Mesendoderm (in vitro differentiated cells): ENCODE measurements at regions not wholly inside any gene's neighbourhood (a gene's known extent, or its start where the extent isn't known, plus 50 kb on each side); places are given as distances from the start of the nearest gene placed in this dataset.

Experiments
- DNase-seq: peaks from one replicate; pipeline ENCODE4 v3.0.0; 2013
- H2AK5ac ChIP-seq: 2 replicates; pipeline ENCODE4 v1.6.1; 2013; ENCODE audit warnings: low read length, inconsistent platforms
- H2BK120ac ChIP-seq: 2 replicates; pipeline ENCODE4 v1.6.1; 2013; ENCODE audit warnings: low read depth, mild to moderate bottlenecking, low read length, moderate library complexity, mixed read lengths
- H2BK15ac ChIP-seq: replicated peaks from 2 replicates; pipeline ENCODE4 v1.6.1; 2013; ENCODE audit warnings: low read depth, mild to moderate bottlenecking, moderate library complexity
- H2BK5ac ChIP-seq: 2 replicates; pipeline ENCODE4 v1.6.1; 2013; ENCODE audit warnings: low read length, inconsistent platforms
- H3K18ac ChIP-seq: 2 replicates; pipeline ENCODE4 v1.6.1; 2013; ENCODE audit warnings: mild to moderate bottlenecking, low read length, mixed read lengths
- H3K23ac ChIP-seq: one replicate; pipeline ENCODE4 v1.6.1; 2013; ENCODE audit warnings: low read length
- H3K27ac ChIP-seq: 2 replicates; pipeline ENCODE4 v1.5.1; 2013; ENCODE audit warnings: low read depth, mild to moderate bottlenecking, inconsistent platforms, low read length, moderate library complexity
- H3K27me3 ChIP-seq: 2 replicates; pipeline ENCODE4 v1.6.1; 2013; ENCODE audit warnings: low read length, control low read depth, mild to moderate bottlenecking, inconsistent platforms; ENCODE audit not compliant: insufficient read depth, poor library complexity
- H3K36me3 ChIP-seq: 2 replicates; pipeline ENCODE4 v1.6.1; 2013; ENCODE audit warnings: low read length, inconsistent platforms; ENCODE audit not compliant: control insufficient read depth, insufficient read depth
- H3K4ac ChIP-seq: one replicate; pipeline ENCODE4 v1.6.1; 2013; ENCODE audit warnings: low read depth, mild to moderate bottlenecking, low read length, moderate library complexity
- H3K4me1 ChIP-seq: 2 replicates; pipeline ENCODE4 v1.6.1; 2013; ENCODE audit warnings: low read depth, low read length, inconsistent platforms; ENCODE audit not compliant: control insufficient read depth
- H3K4me2 ChIP-seq: 2 replicates; pipeline ENCODE4 v1.6.1; 2013; ENCODE audit warnings: low read length
- H3K4me3 ChIP-seq: 2 replicates; pipeline ENCODE4 v1.5.1; 2013; ENCODE audit warnings: mild to moderate bottlenecking, low read length
- H3K56ac ChIP-seq: one replicate; pipeline ENCODE4 v1.6.1; 2013; ENCODE audit warnings: low read length
- H3K79me1 ChIP-seq: 2 replicates; pipeline ENCODE4 v1.6.1; 2013; ENCODE audit warnings: low read length, inconsistent platforms
- H3K79me2 ChIP-seq: 2 replicates; pipeline ENCODE4 v1.6.1; 2013; ENCODE audit warnings: mild to moderate bottlenecking, low read length; ENCODE audit not compliant: control insufficient read depth, insufficient read depth
- H3K9ac ChIP-seq: 2 replicates; pipeline ENCODE4 v1.6.1; 2013; ENCODE audit warnings: low read length, inconsistent platforms
- H4K5ac ChIP-seq: one replicate; pipeline ENCODE4 v1.6.1; 2013; ENCODE audit warnings: low read length
- H4K8ac ChIP-seq: one replicate; pipeline ENCODE4 v1.6.1; 2013; ENCODE audit warnings: low read depth, mild to moderate bottlenecking, control low read depth, low read length, moderate library complexity
- WGBS: extraction: QIAGEN DNeasy Blood & Tissue Kit; methylation state at CpG from one replicate; pipeline ENCODE4 v1.1.7; 2013; ENCODE audit warnings: low lambda C conversion rate, missing lambda C conversion rate; ENCODE audit not compliant: insufficient coverage; ENCODE audit errors: extremely low coverage; 5-methylcytosine and 5-hydroxymethylcytosine counted together

GRCh38 chr2:67268797-67269196 is 128.3 kb upstream of the ETAA1 start:
- no peak overlapping the region for H3K23ac ChIP-seq
- H2BK15ac ChIP-seq, result no peak overlapping the region
- no peak overlapping the region for H3K4me2 ChIP-seq
- H4K8ac ChIP-seq, result no peak overlapping the region
- no peak overlapping the region for H3K56ac ChIP-seq
- H3K4ac ChIP-seq, result no peak overlapping the region
- no peak overlapping the region for H2BK5ac ChIP-seq
- no peak for DNase-seq
- H3K27ac ChIP-seq, result no peak overlapping the region
- H3K4me3 ChIP-seq, result no peak overlapping the region
- H3K18ac ChIP-seq, result no peak overlapping the region
- H4K5ac ChIP-seq, result no peak overlapping the region
- no peak overlapping the region for H2BK120ac ChIP-seq
- no peaks in the 10 kb centered on the region for H3K36me3 ChIP-seq
- WGBS, result no CpG with 5 or more reads among the region's 2 CpGs
- no peak overlapping the region for H3K9ac ChIP-seq
- H3K79me2 ChIP-seq, result no peaks in the 10 kb centered on the region
- H3K27me3 ChIP-seq, result no peaks in the 10 kb centered on the region
- no peak overlapping the region for H2AK5ac ChIP-seq
- H3K4me1 ChIP-seq, result peaks cover 4% of the 10 kb centered on the region
- H3K79me1 ChIP-seq, result no peaks in the 10 kb centered on the region

GRCh38 chr2:67272195-67272594 is 124.9 kb upstream of the ETAA1 start:
- H3K27ac ChIP-seq, result no peak overlapping the region
- H2BK5ac ChIP-seq, result no peak overlapping the region
- no peaks in the 10 kb centered on the region for H3K36me3 ChIP-seq
- no peak for DNase-seq
- no peaks in the 10 kb centered on the region for H3K79me2 ChIP-seq
- H4K8ac ChIP-seq, result no peak overlapping the region
- H3K4me2 ChIP-seq, result no peak overlapping the region
- H2BK120ac ChIP-seq, result no peak overlapping the region
- H2AK5ac ChIP-seq, result no peak overlapping the region
- no peak overlapping the region for H3K9ac ChIP-seq
- no peaks in the 10 kb centered on the region for H3K27me3 ChIP-seq
- H3K18ac ChIP-seq, result no peak overlapping the region
- H3K4me1 ChIP-seq, result peaks cover 7% of the 10 kb centered on the region
- no peak overlapping the region for H3K56ac ChIP-seq
- no peak overlapping the region for H4K5ac ChIP-seq
- H3K23ac ChIP-seq, result no peak overlapping the region
- no peaks in the 10 kb centered on the region for H3K79me1 ChIP-seq
- no CpG with 5 or more reads among the region's 4 CpGs for WGBS
- H3K4ac ChIP-seq, result no peak overlapping the region
- H2BK15ac ChIP-seq, result no peak overlapping the region
- H3K4me3 ChIP-seq, result no peak overlapping the region

GRCh38 chr2:67277450-67277849 is 119.7 kb upstream of the ETAA1 start:
- Histone ChIP-seq H3K4me3 (no peak overlapping the region), H3K27me3 (no peaks in the 10 kb centered on the region), H3K4ac (no peak overlapping the region), H3K79me2 (no peaks in the 10 kb centered on the region), H3K9ac (no peak overlapping the region), H2BK15ac (no peak overlapping the region), H3K36me3 (no peaks in the 10 kb centered on the region), H2AK5ac (no peak overlapping the region), H3K56ac (no peak overlapping the region), H3K4me2 (no peak overlapping the region), H3K4me1 (peaks cover 7% of the 10 kb centered on the region), H2BK120ac (no peak overlapping the region), H3K27ac (no peak overlapping the region), H3K18ac (no peak overlapping the region), H2BK5ac (no peak overlapping the region), H3K79me1 (no peaks in the 10 kb centered on the region), H3K23ac (no peak overlapping the region), H4K8ac (no peak overlapping the region), H4K5ac (no peak overlapping the region)
- no CpG with 5 or more reads among the region's 7 CpGs for WGBS
- peak; percentile 43 for DNase-seq

- no peaks in the 10 kb centered on the region for H3K27me3 ChIP-seq
- H4K8ac ChIP-seq, result no peak overlapping the region
These were observed 116.0 kb upstream of the ETAA1 start for GRCh38 chr2:67281101-67281500.

GRCh38 chr2:67283641-67284040 is 113.5 kb upstream of the ETAA1 start:
- no peak overlapping the region for H3K4me2 ChIP-seq
- H3K27me3 ChIP-seq, result no peaks in the 10 kb centered on the region
- H3K27ac ChIP-seq, result no peak overlapping the region

More at GRCh38 chr2:67281101-67281500, 116.0 kb upstream of the ETAA1 start:
- H3K9ac ChIP-seq, result no peak overlapping the region
- no peak overlapping the region for H3K27ac ChIP-seq
- H3K56ac ChIP-seq, result no peak overlapping the region
- H3K18ac ChIP-seq, result no peak overlapping the region
- DNase-seq, result no peak
- H4K5ac ChIP-seq, result no peak overlapping the region
- no peaks in the 10 kb centered on the region for H3K79me2 ChIP-seq
- H3K36me3 ChIP-seq, result no peaks in the 10 kb centered on the region
- H3K4me2 ChIP-seq, result no peak overlapping the region
- no peak overlapping the region for H3K23ac ChIP-seq
- no peak overlapping the region for H2AK5ac ChIP-seq
- H3K4me1 ChIP-seq, result peaks cover 4% of the 10 kb centered on the region
- H3K79me1 ChIP-seq, result no peaks in the 10 kb centered on the region
- no peak overlapping the region for H3K4ac ChIP-seq
- no peak overlapping the region for H2BK5ac ChIP-seq
- WGBS, result no CpG with 5 or more reads among the region's 2 CpGs
- H2BK15ac ChIP-seq, result no peak overlapping the region
- no peak overlapping the region for H2BK120ac ChIP-seq
- H3K4me3 ChIP-seq, result no peak overlapping the region

GRCh38 chr2:67286981-67287759 is 110.0 kb upstream of the ETAA1 start:
- no peak overlapping the region for H4K8ac ChIP-seq
- no peak overlapping the region for H2BK120ac ChIP-seq
- H2BK15ac ChIP-seq, result no peak overlapping the region
- no peaks in the 10 kb centered on the region for H3K79me1 ChIP-seq
- H3K79me2 ChIP-seq, result no peaks in the 10 kb centered on the region
- H3K4me2 ChIP-seq, result no peak overlapping the region
- H3K4me3 ChIP-seq, result no peak overlapping the region
- no peak overlapping the region for H3K9ac ChIP-seq
- H2AK5ac ChIP-seq, result no peak overlapping the region
- no CpG with 5 or more reads among the region's 2 CpGs for WGBS
- no peaks in the 10 kb centered on the region for H3K4me1 ChIP-seq
- no peaks in the 10 kb centered on the region for H3K36me3 ChIP-seq
- no peak overlapping the region for H3K18ac ChIP-seq
- no peak overlapping the region for H4K5ac ChIP-seq
- H3K27me3 ChIP-seq, result no peaks in the 10 kb centered on the region
- no peak overlapping the region for H3K4ac ChIP-seq
- H3K27ac ChIP-seq, result no peak overlapping the region
- no peak overlapping the region for H3K23ac ChIP-seq
- H2BK5ac ChIP-seq, result no peak overlapping the region
- no peak for DNase-seq
- no peak overlapping the region for H3K56ac ChIP-seq

More at GRCh38 chr2:67283641-67284040, 113.5 kb upstream of the ETAA1 start:
- Histone ChIP-seq H3K4me1 (no peaks in the 10 kb centered on the region), H3K79me1 (no peaks in the 10 kb centered on the region), H3K4me3 (no peak overlapping the region), H4K5ac (no peak overlapping the region), H3K56ac (no peak overlapping the region), H3K23ac (no peak overlapping the region), H3K36me3 (no peaks in the 10 kb centered on the region), H2BK120ac (no peak overlapping the region), H2BK15ac (no peak overlapping the region), H2BK5ac (no peak overlapping the region), H4K8ac (no peak overlapping the region), H3K4ac (no peak overlapping the region), H3K18ac (no peak overlapping the region), H2AK5ac (no peak overlapping the region), H3K9ac (no peak overlapping the region), H3K79me2 (no peaks in the 10 kb centered on the region)
- no peak for DNase-seq
